ENCODE measurements at regions not wholly inside any gene's neighbourhood (a gene's known extent, or its start where the extent isn't known, plus 50 kb on each side); places are given as distances from the start of the nearest gene placed in this dataset.

DNA sequence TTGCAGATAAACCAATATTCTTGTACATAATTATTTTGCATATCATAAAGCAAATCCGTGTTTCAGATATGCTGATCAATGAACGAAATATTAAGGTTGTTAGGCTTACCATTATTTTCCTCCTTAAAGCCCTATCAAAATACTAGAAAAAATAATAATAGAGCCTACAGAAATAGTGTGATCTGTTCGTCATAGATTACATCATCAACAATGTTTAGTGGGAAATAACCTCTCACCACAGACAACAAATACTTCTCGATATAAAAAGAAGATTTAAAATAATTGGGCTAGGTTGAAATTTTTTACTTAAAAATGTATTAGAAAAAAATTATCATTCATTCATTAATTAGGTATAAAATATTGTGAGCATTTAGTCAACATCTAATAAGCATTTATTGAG, 71.0 kb upstream of the ADCY2 start:
- H3K27me3 Mint-ChIP-seq (ENCODE audit: low read depth): no peaks in the 10 kb centered on the region
- H3K9me3 Mint-ChIP-seq: peaks cover 3% of the 10 kb centered on the region
- H3K36me3 Mint-ChIP-seq (ENCODE audit: low read depth): no peaks in the 10 kb centered on the region
- H3K4me3 Mint-ChIP-seq: no peak overlapping the region
- no peak overlapping the region for H3K27ac Mint-ChIP-seq
- H3K4me1 Mint-ChIP-seq (ENCODE audit: low read depth): no peaks in the 10 kb centered on the region

- no peaks in the 10 kb centered on the region for H3K4me1 Mint-ChIP-seq (ENCODE audit: low read depth)
- H3K9me3 Mint-ChIP-seq: peaks cover 3% of the 10 kb centered on the region
- no peaks in the 10 kb centered on the region for H3K36me3 Mint-ChIP-seq (ENCODE audit: low read depth)
- no peak overlapping the region for H3K27ac Mint-ChIP-seq
- no peak overlapping the region for H3K4me3 Mint-ChIP-seq
- H3K27me3 Mint-ChIP-seq (ENCODE audit: low read depth): no peaks in the 10 kb centered on the region
These were observed 69.7 kb upstream of the ADCY2 start for GRCh38 chr5:7325975-7326913.

- H3K9me3 Mint-ChIP-seq: peaks cover 8% of the 10 kb centered on the region
- no peaks in the 10 kb centered on the region for H3K27me3 Mint-ChIP-seq (ENCODE audit: low read depth)
- no peaks in the 10 kb centered on the region for H3K4me1 Mint-ChIP-seq (ENCODE audit: low read depth)
- H3K27ac Mint-ChIP-seq: no peak overlapping the region
- no peak overlapping the region for H3K4me3 Mint-ChIP-seq
- H3K36me3 Mint-ChIP-seq (ENCODE audit: low read depth): no peaks in the 10 kb centered on the region
These were observed 66.8 kb upstream of the ADCY2 start for GRCh38 chr5:7329141-7329540.

- Mint-ChIP-seq H3K4me1 (ENCODE audit: low read depth) (no peaks in the 10 kb centered on the region), H3K4me3 (no peak overlapping the region), H3K9me3 (peaks cover 8% of the 10 kb centered on the region), H3K27ac (no peak overlapping the region), H3K36me3 (ENCODE audit: low read depth) (no peaks in the 10 kb centered on the region), H3K27me3 (ENCODE audit: low read depth) (no peaks in the 10 kb centered on the region)
These were observed 66.2 kb upstream of the ADCY2 start for GRCh38 chr5:7329712-7330111.

DNA sequence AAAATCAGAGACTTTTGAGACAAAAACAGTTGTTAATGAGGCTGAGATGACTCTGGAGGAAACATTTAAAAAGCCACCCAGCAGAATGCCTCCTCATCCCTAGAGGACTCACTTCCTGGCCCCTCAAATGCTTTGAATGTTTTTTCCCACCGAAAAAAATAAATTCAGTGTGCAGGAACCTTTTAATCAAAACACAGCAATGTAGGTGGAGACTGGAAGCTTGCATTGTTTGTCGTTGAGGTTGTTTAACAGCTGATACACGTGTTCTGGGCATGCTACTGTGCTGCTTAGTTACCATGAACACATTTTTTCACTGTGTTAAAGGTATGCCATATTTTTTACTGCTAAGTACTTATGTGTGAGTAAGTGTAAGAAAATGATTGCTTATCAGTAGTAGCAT, 65.7 kb upstream of the ADCY2 start:
- no peaks in the 10 kb centered on the region for H3K36me3 Mint-ChIP-seq (ENCODE audit: low read depth)
- no peak overlapping the region for H3K4me3 Mint-ChIP-seq
- no peak overlapping the region for H3K27ac Mint-ChIP-seq
- H3K9me3 Mint-ChIP-seq: peaks cover 8% of the 10 kb centered on the region
- no peaks in the 10 kb centered on the region for H3K4me1 Mint-ChIP-seq (ENCODE audit: low read depth)
- H3K27me3 Mint-ChIP-seq (ENCODE audit: low read depth): no peaks in the 10 kb centered on the region

DNA sequence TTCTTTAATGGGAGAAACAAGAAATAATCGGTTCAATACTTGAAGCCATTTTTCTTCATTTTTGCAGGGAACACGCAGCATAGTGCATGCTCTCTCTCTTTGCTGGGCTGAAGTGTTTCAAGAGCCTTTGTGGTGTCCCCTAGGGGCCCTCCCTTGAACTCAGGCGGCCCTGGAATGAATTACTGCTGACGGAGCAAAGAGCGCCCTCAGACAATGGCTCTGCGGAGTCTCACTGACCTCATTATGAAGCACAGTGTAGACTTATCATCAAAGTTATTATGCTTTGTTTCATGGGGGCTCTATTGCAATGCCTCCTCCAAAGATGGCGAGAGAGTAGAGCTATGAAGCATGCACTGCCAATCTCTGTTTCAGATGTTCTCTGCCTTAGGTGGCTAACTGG, 64.8 kb upstream of the ADCY2 start:
- Mint-ChIP-seq H3K4me3 (no peak overlapping the region), H3K36me3 (ENCODE audit: low read depth) (no peaks in the 10 kb centered on the region), H3K4me1 (ENCODE audit: low read depth) (no peaks in the 10 kb centered on the region), H3K27me3 (ENCODE audit: low read depth) (no peaks in the 10 kb centered on the region), H3K27ac (no peak overlapping the region), H3K9me3 (peaks cover 8% of the 10 kb centered on the region)

Measured in T-helper 1 cell treated with Interleukin-12 subunit alpha and Interleukin-12 subunit beta and Interleukin-4 antibody, amounts not matched to agents 30 μg/mL and 1 μg/mL, for 36 hours (primary cell).